ENCODE measurements at regions not wholly inside any gene's neighbourhood (a gene's known extent, or its start where the extent isn't known, plus 50 kb on each side); places are given as distances from the start of the nearest gene placed in this dataset.
"Not testable (repeated sequence)": the region's sequence is repeated elsewhere in the genome, so short reads cannot be mapped to it uniquely, and the experiment has no call there.

DNA sequence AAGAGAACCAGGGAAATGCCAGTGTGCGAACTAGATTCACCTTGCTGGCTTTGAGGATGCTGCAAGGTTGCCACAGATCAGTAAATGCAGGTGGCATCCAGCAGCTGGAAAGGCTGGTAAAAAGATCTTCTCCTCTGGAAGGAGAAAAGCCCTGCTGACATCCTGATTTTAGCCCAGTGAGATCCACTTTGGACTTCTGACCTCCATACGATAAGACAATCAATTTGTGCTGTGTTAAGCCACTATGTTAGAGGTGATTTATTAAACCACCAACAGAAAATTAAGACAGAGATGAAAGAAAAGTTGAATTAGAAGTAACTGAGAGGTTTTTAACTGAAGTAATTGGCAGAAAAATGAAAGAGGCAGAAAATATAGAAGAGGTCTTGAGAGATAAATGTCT is 283.8 kb upstream of the CDH12 start:
- no peak overlapping the region for H3K4me3 ChIP-seq (ENCODE audit: low read depth, low read length)
- DNase-seq (ENCODE audit: low read depth): no peak
- TF ChIP-seq, protein P1, sequence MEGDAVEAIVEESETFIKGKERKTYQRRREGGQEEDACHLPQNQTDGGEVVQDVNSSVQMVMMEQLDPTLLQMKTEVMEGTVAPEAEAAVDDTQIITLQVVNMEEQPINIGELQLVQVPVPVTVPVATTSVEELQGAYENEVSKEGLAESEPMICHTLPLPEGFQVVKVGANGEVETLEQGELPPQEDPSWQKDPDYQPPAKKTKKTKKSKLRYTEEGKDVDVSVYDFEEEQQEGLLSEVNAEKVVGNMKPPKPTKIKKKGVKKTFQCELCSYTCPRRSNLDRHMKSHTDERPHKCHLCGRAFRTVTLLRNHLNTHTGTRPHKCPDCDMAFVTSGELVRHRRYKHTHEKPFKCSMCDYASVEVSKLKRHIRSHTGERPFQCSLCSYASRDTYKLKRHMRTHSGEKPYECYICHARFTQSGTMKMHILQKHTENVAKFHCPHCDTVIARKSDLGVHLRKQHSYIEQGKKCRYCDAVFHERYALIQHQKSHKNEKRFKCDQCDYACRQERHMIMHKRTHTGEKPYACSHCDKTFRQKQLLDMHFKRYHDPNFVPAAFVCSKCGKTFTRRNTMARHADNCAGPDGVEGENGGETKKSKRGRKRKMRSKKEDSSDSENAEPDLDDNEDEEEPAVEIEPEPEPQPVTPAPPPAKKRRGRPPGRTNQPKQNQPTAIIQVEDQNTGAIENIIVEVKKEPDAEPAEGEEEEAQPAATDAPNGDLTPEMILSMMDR (IDR thresholded peaks at IDR 0.05; ENCODE audit: insufficient read depth, low read depth, low read length, missing control alignments): no peak

DNA sequence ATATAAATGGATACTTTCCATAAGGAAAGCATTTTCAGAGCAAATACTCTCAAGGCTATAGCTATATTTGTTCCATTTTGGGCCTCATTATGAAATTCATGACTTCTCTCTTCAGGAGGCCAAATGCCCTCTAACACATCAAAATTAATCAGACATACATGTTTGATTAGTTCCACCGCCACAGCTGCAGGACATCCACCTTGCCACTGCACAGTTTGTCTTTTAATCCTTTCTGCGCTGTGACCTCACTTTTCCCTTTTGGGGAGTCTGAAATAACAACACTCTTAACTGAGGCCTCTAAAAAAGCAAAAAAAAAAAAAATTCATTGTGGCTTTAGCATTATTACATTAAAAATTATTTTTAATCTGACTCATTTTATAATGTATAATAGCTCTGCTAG is 279.1 kb upstream of the CDH12 start:
- DNase-seq (ENCODE audit: low read depth): no peak
- no peak overlapping the region for H3K4me3 ChIP-seq (ENCODE audit: low read depth, low read length)
- TF ChIP-seq, protein P1 (IDR thresholded peaks at IDR 0.05; ENCODE audit: insufficient read depth, low read depth, low read length, missing control alignments): no peak

DNA sequence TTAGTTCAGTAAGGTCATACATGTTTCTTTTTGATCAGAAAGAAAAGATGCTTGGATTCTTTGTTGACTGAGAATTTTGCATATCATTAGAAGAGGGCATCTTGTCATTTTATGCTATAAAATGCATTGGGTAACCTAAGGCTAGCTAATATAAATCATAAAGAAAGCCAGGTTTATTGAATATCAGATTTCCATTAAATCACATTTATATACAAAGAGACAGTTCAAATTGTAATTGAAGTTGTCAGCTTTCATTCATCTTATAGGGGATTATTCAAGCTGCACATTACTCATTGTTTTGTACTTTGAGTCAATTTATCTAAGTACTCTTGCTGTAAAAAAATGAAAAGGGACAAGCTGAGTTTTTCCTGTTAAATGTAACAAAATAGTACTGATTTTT is 259.1 kb upstream of the CDH12 start:
- TF ChIP-seq, protein P1 (IDR thresholded peaks at IDR 0.05; ENCODE audit: insufficient read depth, low read depth, low read length, missing control alignments): no peak
- no peak for DNase-seq (ENCODE audit: low read depth)
- no peak overlapping the region for H3K4me3 ChIP-seq (ENCODE audit: low read depth, low read length)

DNA sequence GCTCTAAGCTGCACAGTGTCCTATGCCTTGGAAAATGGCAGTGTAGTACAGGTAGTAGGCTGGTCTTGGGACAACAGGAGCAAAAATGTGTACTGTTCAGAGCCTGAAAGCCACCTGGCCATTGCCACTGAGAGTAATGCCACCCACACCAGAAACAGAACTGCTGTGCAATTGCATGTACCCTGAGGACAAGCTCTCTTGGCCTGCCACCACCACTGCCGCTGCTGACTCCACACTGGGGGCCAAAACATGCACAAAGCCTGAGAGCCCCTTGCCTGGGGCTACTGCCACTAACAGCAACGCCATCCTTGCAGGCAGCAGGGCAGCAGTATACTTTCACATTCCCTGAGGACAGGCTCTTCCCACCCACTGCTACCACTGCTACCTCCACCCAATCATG is 251.9 kb upstream of the CDH12 start:
- no peak overlapping the region for H3K4me3 ChIP-seq (ENCODE audit: low read depth, low read length)
- no peak for DNase-seq (ENCODE audit: low read depth)
- TF ChIP-seq, protein P1 (IDR thresholded peaks at IDR 0.05; ENCODE audit: insufficient read depth, low read depth, low read length, missing control alignments): no peak

DNA sequence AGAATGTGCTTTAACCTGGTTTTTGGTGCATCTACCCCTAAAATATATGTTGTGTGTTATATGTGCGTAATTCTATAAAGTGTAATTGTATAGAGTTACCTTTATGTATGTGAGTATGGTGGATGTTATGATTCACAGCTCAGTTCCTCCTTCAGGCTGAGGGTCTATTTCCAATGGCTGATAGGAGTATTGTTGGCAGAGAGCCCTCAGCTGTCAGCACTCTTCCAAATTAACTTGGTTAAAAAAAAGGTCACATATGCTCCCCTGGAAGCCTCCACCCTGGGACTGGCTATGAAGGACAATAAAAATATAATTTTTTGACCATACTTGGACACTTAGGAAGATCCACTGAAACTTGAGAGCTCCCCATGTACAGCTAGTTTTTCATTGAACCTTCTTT is 250.4 kb upstream of the CDH12 start:
- TF ChIP-seq, protein P1 (IDR thresholded peaks at IDR 0.05; ENCODE audit: insufficient read depth, low read depth, low read length, missing control alignments): no peak
- H3K4me3 ChIP-seq (ENCODE audit: low read depth, low read length): no peak overlapping the region
- no peak for DNase-seq (ENCODE audit: low read depth)

DNA sequence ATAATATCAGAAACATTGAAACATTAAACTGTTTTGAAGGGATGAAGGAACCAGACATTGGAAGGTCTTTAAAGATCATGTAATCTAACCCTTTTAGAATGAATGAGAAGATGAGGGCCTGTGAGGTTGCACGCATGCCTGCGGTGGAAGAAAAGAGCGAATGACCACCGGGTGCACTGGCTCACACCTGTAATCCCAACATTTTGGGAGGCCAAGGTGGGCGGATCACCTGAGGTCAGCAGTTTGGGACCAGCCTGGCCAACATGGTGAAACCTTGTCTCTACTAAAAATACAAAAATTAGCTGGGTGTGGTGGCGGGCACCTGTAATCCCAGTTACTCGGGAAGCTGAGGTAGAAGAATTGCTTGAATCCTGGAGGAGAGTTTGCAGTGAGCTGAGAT is 242.3 kb upstream of the CDH12 start:
- H3K4me3 ChIP-seq (ENCODE audit: low read depth, low read length); DNase-seq (ENCODE audit: low read depth): not testable (repeated sequence)

DNA sequence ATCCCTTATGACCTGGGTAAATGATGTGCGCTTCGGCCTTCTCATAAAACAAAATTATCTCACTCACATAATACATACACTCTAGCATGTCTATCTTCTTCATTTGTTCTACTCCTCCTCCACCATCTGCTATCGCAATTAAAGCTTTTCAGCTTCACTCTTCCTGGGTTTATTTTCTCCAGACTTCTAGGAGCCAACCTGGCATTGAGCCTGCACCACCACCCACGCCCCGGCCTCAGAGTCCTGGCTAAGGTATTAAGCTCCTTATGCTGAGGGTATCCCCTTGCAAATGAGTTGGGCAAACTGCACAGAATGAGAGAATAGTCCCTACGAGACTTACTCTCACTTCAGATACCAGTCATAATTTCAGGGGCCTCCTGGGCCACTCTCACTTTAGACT is 236.1 kb upstream of the CDH12 start:
- DNase-seq (ENCODE audit: low read depth): no peak
- no peak overlapping the region for H3K4me3 ChIP-seq (ENCODE audit: low read depth, low read length)
- TF ChIP-seq, protein P1 (IDR thresholded peaks at IDR 0.05; ENCODE audit: insufficient read depth, low read depth, low read length, missing control alignments): no peak

DNA sequence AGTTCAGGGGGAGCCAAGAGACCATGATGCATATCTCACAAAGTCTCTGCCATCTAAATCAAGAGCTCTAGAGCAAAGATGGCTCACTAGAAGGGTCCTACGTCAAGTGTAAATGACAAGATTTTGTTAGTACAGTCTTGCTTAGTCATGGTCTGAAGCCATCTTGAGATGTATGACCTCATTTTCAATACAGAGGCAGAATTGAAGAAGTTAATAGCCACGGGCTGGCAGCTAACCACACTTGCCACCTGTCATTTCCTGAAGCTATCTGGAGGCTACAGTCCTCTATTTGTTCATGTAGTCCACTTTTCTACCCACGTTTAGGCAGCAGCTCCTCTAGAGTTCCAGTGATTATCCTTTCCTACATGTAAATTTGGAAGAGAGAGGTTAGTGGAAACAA is 231.7 kb upstream of the CDH12 start:
- TF ChIP-seq, protein P1 (IDR thresholded peaks at IDR 0.05; ENCODE audit: insufficient read depth, low read depth, low read length, missing control alignments): no peak
- H3K4me3 ChIP-seq (ENCODE audit: low read depth, low read length): no peak overlapping the region
- no peak for DNase-seq (ENCODE audit: low read depth)

Measured in GM12865 (cell line).